GM12864 (cell line): ENCODE measurements at regions not wholly inside any gene's neighbourhood (a gene's known extent, or its start where the extent isn't known, plus 50 kb on each side); places are given as distances from the start of the nearest gene placed in this dataset.
A peak's percentile ranks its signal among the peaks of the same experiment; 100 is the strongest.
"Not testable (repeated sequence)": the region's sequence is repeated elsewhere in the genome, so short reads cannot be mapped to it uniquely, and the experiment has no call there.

Source experiments
- DNase-seq: peaks from one replicate; pipeline ENCODE4 v3.0.0-alpha.2; 2011; ENCODE audit warnings: low read depth
- H3K4me3 ChIP-seq: 2 replicates; pipeline ENCODE4 v1.5.1; 2011; ENCODE audit warnings: mild to moderate bottlenecking, low read depth, low read length, control low read depth
- CTCF ChIP-seq: IDR thresholded peaks from 2 replicates; pipeline ENCODE4 v1.5.1; 2011; ENCODE audit warnings: low read depth, mild to moderate bottlenecking, moderate library complexity, low read length, control low read depth, inconsistent platforms; ENCODE audit errors: missing control alignments

DNA sequence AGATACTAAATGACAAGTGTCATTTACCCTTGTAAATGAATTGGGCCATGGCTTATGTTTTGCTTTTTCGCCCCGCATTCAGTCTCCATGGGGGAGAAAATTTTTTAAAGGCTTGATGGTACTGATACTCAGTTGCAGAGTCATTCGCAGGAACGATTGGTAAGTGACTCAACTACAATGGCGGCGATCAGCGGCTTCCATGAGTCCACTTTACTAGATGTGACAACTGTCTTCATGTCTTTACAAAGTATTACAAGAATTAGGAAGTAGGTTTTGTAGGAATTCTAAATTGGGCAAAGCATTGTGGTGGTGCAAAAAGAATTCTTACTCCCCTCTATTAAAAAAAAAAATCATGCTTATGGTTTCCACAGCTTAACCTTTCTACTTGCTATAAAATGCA lies 108.8 kb upstream of the ZEB1 start:
- H3K4me3 ChIP-seq, result no peak overlapping the region
- no peak for TF ChIP-seq CTCF
- no peak for DNase-seq

GRCh38 chr10:31213959-31214358 lies 105.1 kb upstream of the ZEB1 start:
- no peak for TF ChIP-seq CTCF
- no peak overlapping the region for H3K4me3 ChIP-seq
- no peak for DNase-seq

- TF ChIP-seq CTCF, result no peak
- H3K4me3 ChIP-seq, result no peak overlapping the region
- no peak for DNase-seq
Measured at GRCh38 chr10:31215052-31215451, 104.0 kb upstream of the ZEB1 start.

DNA sequence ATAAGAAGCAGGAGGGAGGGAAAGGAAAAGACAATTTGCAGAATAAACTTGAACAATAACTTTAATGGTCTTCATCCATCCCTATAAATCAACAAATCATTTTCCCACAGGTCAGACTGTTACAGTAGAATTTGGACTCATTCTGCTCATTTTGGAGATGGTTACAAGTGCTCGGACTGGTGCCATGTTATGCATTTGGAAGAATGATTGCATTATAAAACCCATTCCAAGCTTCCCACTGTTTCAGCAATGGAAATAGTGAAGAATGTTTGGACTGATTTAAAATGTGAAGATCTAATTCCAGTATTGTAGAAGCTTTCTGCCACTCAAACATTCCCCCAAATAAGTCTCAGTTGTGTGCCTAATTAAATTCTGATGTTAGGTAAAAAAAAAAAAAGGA lies 99.7 kb upstream of the ZEB1 start:
- TF ChIP-seq CTCF, result no peak
- no peak for DNase-seq
- no peak overlapping the region for H3K4me3 ChIP-seq

- H3K4me3 ChIP-seq, DNase-seq: not testable (repeated sequence)
Measured at GRCh38 chr10:31228780-31229179, 90.2 kb upstream of the ZEB1 start.

- no peak for TF ChIP-seq CTCF
- no peak for DNase-seq
Measured at GRCh38 chr10:31239961-31240360, 79.1 kb upstream of the ZEB1 start.

DNA sequence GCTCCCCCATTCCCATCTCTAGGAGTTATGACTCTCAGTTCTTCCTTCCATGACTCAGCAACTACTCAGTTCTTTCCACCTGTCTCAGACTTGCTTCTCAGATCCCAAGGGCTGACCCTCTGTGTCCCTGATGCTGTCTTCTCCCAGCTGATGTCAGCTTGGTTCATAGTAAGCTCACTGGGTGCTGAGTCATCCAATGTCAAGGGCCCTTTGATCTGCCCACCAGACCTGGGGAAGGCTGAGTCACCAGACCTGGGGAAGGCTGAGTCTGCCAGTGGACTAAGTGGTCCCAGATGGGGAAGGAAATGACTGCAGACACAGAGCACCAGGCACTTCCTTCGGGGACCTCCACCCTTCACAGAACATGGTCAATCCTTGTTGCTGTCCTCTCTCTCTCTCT lies 76.1 kb upstream of the ZEB1 start:
- peak; percentile 8 for DNase-seq
- no peak overlapping the region for H3K4me3 ChIP-seq

More at GRCh38 chr10:31239961-31240360, 79.1 kb upstream of the ZEB1 start:
- no peak overlapping the region for H3K4me3 ChIP-seq

DNA sequence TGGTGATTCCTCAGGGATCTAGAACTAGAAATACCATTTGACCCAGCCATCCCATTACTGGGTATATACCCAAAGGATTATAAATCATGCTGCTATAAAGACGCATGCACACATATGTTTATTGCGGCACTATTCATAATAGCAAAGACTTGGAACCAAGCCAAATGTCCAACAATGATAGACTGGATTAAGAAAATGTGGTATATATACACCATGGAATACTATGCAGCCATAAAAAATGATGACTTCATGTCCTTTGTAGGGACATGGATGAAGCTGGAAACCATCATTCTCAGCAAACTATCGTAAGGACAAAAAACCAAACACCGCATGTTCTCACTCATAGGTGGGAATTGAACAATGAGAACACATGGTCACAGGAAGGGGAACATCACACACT lies 67.9 kb upstream of the ZEB1 start:
- H3K4me3 ChIP-seq, DNase-seq: not testable (repeated sequence)

More for the DNA sequence above, 76.1 kb upstream of the ZEB1 start:
- TF ChIP-seq CTCF, result no peak
